Lower lobe of right lung (tissue), 2 donors: ENCODE measurements at regions not wholly inside any gene's neighbourhood (a gene's known extent, or its start where the extent isn't known, plus 50 kb on each side); places are given as distances from the start of the nearest gene placed in this dataset.
"Not testable (repeated sequence)": the region's sequence is repeated elsewhere in the genome, so short reads cannot be mapped to it uniquely, and the experiment has no call there.

Experiments used
- ATAC-seq, 2 donors: fragments of 200-7000 bp; cut with Tn5 transposase; one replicate each; pipeline ENCODE4 v1.9.1; 2020 to 2022; ENCODE audit warnings: mild to moderate bottlenecking in 2 of 2, moderate library complexity in 2 of 2
- DNase-seq: peaks from one replicate; pipeline ENCODE4 v3.0.0-alpha.2; 2020
- H3K27ac ChIP-seq: fragments of 200-600 bp; one replicate; pipeline ENCODE4 v1.8.0; 2022
- H3K27me3 ChIP-seq: fragments of 200-600 bp; one replicate; pipeline ENCODE4 v1.8.0; 2022; ENCODE audit warnings: low read depth
- H3K36me3 ChIP-seq: fragments of 200-600 bp; one replicate; pipeline ENCODE4 v1.8.0; 2022; ENCODE audit warnings: mild to moderate bottlenecking
- H3K4me1 ChIP-seq: fragments of 200-600 bp; one replicate; pipeline ENCODE4 v1.8.0; 2022
- H3K4me3 ChIP-seq: fragments of 200-600 bp; one replicate; pipeline ENCODE4 v1.8.0; 2022; ENCODE audit warnings: mild to moderate bottlenecking
- H3K9me3 ChIP-seq: fragments of 200-600 bp; one replicate; pipeline ENCODE4 v1.8.0; 2022
- intact Hi-C: fragments of 100-400 bp; cut with DNase I; formaldehyde crosslinking; loops from one replicate; pipeline ENCODE4 v1.11.0; 2022
- TF ChIP-seq, protein P1 (sequence below): fragments of 200-600 bp; IDR thresholded peaks from one replicate; pipeline ENCODE4 v1.8.0; 2022; ENCODE audit warnings: antibody characterized with exemption, mild to moderate bottlenecking
- donor health status: DM: no; HTN: yes; CAD: no; lungs with severe emphysema.

DNA sequence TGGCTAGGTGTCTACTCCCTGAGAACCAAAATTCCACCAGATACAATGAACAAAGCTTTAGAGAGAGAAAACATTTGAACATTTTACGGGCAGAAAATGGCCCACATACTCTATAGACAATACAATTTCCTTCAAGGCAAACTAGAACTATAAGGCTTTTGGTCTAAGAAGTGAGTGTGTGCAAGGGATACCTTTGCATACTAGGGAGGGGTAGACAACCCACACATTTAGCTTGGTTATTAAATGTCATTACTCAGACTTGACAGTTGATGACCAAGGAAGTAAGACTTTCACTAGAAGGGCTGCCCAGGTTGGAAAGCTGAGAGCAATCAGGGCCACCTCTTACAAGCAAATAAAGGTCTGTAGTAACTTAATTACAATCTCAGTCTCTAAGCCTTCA, 64.0 kb upstream of the PLEKHM1 start:
- H3K4me3 ChIP-seq, H3K27me3 ChIP-seq, intact Hi-C loops, H3K4me1 ChIP-seq, H3K9me3 ChIP-seq, DNase-seq, H3K27ac ChIP-seq, H3K36me3 ChIP-seq, ATAC-seq: not testable (repeated sequence)

DNA sequence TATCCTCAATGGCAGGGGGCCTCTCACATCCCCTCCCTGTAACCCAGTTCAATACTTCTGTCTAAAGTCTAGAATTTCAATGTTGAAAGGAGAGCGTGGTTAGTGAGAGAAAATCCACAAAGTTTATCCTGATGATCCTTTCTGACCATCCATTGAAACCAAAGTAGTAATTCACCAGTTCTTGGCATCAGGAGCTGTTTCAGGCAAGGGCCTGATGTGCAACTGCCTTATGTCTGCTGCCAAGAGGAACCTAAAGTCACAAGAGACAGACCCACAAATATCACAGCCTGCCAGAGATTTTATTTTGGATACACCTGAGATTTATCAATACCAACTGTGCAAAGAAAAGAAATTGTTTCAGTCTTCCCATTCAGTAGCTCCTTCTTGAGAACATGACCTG, 68.3 kb upstream of the PLEKHM1 start:
- H3K4me3 ChIP-seq, ATAC-seq, H3K36me3 ChIP-seq, H3K4me1 ChIP-seq, intact Hi-C loops, H3K9me3 ChIP-seq, H3K27ac ChIP-seq, H3K27me3 ChIP-seq, DNase-seq: not testable (repeated sequence)

DNA sequence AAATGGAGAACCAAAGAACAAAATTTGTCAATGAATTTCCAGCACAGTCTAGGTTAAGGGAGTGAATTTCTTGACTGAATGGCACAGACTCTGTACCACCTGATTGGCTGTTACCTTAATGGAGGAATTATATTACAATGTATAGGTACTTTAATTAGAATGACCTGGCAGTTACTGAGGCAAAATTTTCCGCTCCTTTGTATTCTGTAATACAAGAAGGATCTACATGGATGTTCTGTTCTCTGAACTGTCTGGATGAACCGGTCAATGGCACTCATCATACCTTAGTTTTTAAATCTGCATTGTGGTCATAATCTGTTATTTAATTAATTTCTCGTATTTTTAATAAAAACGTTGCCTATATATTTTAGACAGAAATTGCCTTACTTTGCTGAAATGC, 72.3 kb upstream of the PLEKHM1 start:
- DNase-seq, H3K4me3 ChIP-seq, H3K27ac ChIP-seq, ATAC-seq, H3K9me3 ChIP-seq, H3K36me3 ChIP-seq, H3K4me1 ChIP-seq, intact Hi-C loops, H3K27me3 ChIP-seq: not testable (repeated sequence)

DNA sequence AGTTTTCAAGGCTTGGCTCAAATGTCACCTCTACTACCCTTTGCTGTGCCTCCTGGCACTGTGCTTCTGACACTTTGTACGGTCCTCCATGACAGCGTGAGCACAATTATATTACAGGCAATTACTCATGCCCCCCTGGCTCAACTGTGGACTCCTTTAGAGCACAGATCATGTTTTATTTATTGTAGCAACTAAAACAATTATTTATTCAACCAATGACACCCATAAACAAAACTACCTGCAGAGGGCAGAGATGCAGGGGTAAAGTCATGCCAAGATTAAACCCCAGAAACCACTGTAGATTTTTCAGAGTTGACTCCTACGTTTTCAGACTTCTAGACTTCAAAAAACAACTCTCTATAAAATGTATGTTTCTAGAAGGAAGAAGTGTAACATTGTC, 72.8 kb upstream of the PLEKHM1 start:
- intact Hi-C loops, DNase-seq, H3K4me1 ChIP-seq, H3K36me3 ChIP-seq, H3K27me3 ChIP-seq, H3K27ac ChIP-seq, H3K4me3 ChIP-seq, H3K9me3 ChIP-seq, ATAC-seq: not testable (repeated sequence)

DNA sequence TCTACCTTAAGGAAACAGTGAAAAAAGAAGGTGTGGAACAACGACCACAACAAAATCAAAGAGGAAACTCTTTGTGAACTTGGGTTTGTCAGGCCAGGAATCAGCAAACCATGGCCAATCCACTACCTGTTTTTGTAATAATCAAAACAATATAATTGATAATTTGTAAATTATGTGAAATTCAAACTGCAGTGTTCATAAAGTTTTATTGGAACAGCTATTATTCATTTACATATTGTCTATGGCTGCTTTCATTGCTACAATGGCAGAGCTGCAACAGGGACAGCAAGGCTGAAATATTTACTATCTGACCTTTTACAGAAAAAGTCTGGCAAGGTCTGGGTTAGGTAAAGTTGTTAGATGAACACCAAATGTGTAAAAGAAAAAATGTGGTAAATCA, 77.8 kb upstream of the PLEKHM1 start:
- intact Hi-C loops, H3K36me3 ChIP-seq, H3K4me3 ChIP-seq, DNase-seq, H3K9me3 ChIP-seq, H3K27ac ChIP-seq, H3K27me3 ChIP-seq, ATAC-seq, H3K4me1 ChIP-seq: not testable (repeated sequence)

DNA sequence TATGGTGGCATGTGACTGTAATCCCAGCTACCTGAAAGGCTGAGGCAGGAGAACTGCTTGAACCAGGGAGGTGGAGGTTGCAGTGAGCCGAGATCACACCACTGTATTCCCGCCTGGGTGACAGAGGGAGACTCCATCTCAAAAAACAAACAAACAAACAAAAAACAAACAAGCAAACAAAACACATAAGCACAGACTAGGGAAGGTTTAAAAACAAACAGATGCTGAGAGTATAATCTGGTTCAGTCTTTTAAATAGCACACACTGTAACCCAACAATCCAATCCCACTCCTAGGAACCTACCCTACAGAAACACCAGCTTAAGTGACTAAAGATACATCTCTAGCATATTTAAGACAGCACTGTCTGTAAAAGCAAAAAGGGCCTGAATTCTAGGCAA, 82.8 kb upstream of the PLEKHM1 start:
- H3K4me1 ChIP-seq, DNase-seq, H3K27ac ChIP-seq, intact Hi-C loops, ATAC-seq, H3K27me3 ChIP-seq, H3K4me3 ChIP-seq, H3K36me3 ChIP-seq, H3K9me3 ChIP-seq: not testable (repeated sequence)

DNA sequence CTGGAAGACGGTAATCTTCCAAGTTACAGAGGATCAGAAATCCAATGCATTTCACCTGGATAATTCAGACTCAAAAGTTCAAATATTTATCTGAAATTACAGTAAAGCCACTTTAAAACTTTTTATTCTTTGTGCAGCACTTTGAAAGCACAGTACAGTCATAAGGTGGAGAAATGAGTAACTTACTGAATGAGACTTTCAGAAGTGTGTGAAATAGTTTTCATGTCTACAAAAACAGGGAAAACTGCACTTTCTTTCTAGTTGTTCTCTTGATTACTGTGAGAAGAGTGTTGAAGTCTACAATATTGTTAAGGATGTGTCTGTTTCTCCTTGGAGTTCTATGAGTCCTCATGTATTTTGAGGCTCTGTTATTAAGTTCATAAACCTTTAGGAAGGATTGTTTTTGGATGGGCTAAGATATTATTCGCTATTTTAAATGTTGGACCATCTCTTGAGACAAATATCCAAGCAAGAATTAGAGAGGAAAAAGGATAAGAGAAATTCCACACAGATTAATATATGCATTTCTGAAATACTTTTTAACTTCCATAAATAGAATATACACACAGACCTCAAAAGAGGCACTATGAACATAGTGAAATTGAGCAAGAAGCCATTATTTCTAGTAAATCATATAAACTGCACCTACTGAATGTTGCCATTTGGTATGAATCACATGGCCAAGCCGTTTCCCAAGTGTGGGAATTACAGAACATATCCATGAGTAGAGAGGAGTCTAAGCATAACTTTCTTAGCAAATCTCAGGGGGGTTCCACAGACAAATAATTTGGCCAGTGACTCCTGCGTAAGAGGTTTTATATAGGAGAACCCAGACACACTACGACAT, 83.6 kb upstream of the PLEKHM1 start:
- no peaks in the 10 kb centered on the region for H3K9me3 ChIP-seq
- TF ChIP-seq, protein P1, sequence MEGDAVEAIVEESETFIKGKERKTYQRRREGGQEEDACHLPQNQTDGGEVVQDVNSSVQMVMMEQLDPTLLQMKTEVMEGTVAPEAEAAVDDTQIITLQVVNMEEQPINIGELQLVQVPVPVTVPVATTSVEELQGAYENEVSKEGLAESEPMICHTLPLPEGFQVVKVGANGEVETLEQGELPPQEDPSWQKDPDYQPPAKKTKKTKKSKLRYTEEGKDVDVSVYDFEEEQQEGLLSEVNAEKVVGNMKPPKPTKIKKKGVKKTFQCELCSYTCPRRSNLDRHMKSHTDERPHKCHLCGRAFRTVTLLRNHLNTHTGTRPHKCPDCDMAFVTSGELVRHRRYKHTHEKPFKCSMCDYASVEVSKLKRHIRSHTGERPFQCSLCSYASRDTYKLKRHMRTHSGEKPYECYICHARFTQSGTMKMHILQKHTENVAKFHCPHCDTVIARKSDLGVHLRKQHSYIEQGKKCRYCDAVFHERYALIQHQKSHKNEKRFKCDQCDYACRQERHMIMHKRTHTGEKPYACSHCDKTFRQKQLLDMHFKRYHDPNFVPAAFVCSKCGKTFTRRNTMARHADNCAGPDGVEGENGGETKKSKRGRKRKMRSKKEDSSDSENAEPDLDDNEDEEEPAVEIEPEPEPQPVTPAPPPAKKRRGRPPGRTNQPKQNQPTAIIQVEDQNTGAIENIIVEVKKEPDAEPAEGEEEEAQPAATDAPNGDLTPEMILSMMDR, result no peak
- no peak for DNase-seq
- H3K4me1 ChIP-seq, result peaks cover 7% of the 10 kb centered on the region
- no peaks in the 10 kb centered on the region for H3K27me3 ChIP-seq
- ATAC-seq, result no peak
- no peak overlapping the region for H3K4me3 ChIP-seq
- H3K36me3 ChIP-seq, result no peaks in the 10 kb centered on the region
- H3K27ac ChIP-seq, result no peak overlapping the region
- intact Hi-C loops, result no loop called here

DNA sequence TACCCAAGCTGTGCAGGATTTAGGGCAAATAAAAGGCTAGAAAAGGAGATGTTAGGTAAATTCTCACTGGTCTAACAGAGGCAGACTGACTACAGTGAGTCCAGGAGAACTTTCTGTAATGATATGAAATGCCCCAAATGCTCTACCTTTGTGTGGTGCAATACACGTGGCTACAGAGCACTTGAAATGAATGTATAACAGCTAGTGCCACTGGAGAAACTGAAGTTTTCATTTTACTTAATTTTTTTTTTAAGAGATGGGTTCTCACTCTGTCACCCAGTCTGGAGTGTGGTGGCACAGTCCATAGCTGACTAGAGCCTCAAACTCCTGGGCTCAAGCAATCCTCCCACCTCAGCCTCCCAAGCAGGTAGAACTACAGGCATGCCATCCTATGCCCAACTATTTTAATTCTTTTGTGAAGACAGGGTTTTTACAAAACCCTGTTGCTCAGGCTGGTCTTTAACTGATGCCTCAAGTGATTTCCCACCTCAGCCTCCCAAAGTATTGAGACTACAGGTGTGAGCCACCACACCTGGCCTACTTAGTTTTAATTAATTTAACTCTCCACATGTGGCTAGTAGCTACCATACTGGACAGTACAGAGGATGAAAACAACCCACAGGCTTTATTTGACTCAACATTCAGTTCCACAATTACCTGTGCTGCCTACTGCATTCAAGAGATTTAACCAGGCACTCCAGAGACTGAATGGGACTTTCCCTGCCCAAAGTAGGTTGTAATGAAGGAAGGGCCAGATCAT, 84.8 kb upstream of the PLEKHM1 start:
- no peak overlapping the region for H3K4me3 ChIP-seq
- TF ChIP-seq, protein P1, result no peak
- ATAC-seq (peak in 1 of 2 donors; percentile 68), DNase-seq (no peak)
- no peaks in the 10 kb centered on the region for H3K27me3 ChIP-seq
- peaks cover 7% of the 10 kb centered on the region for H3K4me1 ChIP-seq
- no peaks in the 10 kb centered on the region for H3K36me3 ChIP-seq
- no peaks in the 10 kb centered on the region for H3K9me3 ChIP-seq
- no peak overlapping the region for H3K27ac ChIP-seq
- intact Hi-C loops, result no loop called here

DNA sequence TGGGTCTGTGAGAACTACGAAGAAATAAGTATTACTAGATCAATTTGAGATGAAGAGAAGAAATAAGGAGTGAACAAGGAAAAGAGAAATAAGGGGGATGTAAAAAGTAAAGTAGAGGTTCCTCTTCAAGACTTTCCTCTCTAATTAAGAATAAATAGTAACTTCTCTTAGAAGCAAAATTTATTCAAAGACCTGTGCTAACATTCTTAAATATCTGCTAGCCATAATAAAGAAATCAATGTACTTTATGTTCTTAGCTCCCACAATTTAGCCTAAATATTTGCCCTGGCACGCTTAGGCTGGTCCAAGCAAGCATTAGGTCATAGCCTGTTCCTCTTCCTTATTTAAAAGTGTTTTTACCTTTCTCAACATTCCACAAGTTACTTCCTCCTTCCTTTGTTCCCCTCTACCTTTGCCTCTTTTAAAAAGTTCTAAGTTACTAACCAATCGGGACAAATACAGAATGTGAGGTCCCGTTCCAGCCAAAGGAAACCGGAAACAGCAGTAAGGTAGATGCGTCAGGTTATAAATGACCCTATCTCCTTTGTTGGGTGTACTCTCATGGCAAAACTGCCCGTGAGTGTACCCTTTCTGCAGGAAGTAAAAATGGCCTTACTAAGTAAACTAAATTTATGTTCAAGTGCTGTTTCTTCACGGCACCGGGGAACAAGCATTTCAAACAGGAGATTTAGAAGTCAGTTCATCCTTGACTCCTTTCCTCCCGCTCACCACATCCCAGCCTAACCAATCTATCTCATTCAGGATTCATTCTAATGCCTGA, 86.2 kb upstream of the PLEKHM1 start:
- DNase-seq, intact Hi-C loops: not testable (repeated sequence)

More for the DNA sequence above, 86.2 kb upstream of the PLEKHM1 start:
- not testable (repeated sequence) for H3K9me3 ChIP-seq, H3K36me3 ChIP-seq, H3K4me1 ChIP-seq, H3K27ac ChIP-seq, H3K27me3 ChIP-seq, H3K4me3 ChIP-seq
- ATAC-seq, result peak in 1 of 2 donors; percentile 40
